ENCODE measurements at regions not wholly inside any gene's neighbourhood (a gene's known extent, or its start where the extent isn't known, plus 50 kb on each side); places are given as distances from the start of the nearest gene placed in this dataset.
"Not testable (repeated sequence)": the region's sequence is repeated elsewhere in the genome, so short reads cannot be mapped to it uniquely, and the experiment has no call there.

DNA sequence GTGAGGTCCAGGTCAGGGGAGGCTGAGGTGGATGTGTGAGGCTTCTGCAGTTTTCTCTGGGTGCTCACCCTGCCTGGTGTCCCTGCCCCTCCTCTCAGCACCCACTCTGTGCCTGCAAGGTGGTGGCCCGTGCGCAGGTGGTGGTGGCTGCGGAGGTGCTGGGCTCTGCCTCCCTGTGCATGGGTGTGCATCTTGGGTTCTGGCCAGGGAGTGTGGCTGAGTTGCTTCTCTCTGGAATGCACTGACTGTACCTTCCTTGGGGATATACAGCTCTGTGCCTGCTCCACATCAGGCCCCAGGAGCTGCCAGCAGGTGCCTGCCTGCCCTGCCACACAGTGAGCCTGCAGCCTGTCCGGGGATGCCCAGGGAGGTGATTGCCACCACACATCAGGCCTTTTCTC lies 360.4 kb downstream of the TMEM121 start:
- H4K12ac ChIP-seq (ENCODE audit: low read depth, low read length); H2BK120ac ChIP-seq (ENCODE audit: insufficient read depth, low read length, poor library complexity); H3K36me3 ChIP-seq (ENCODE audit: control insufficient read depth in 1 of 2, insufficient read depth in 2 of 2, low read length in 2 of 2); DNase-seq; H3K14ac ChIP-seq (ENCODE audit: low read length); H2BK5ac ChIP-seq (ENCODE audit: low read depth, low read length, poor library complexity); H3K4me1 ChIP-seq (ENCODE audit: control insufficient read depth in 1 of 2, insufficient read depth in 2 of 2, low read length in 2 of 2); H2AK5ac ChIP-seq (ENCODE audit: low read length); H4K8ac ChIP-seq (ENCODE audit: low read depth, low read length); H4K91ac ChIP-seq (ENCODE audit: low read depth, low read length); H3K4me2 ChIP-seq (ENCODE audit: low read length); H3K4ac ChIP-seq (ENCODE audit: low read depth, low read length); H3K79me2 ChIP-seq (ENCODE audit: control insufficient read depth, insufficient read depth, low read length, poor library complexity); H3K4me3 ChIP-seq (ENCODE audit: low read depth, low read length); H3K27ac ChIP-seq (ENCODE audit: low read depth, low read length); H3K79me1 ChIP-seq (ENCODE audit: low read length); H3K9ac ChIP-seq (ENCODE audit: low read length); H3K23ac ChIP-seq (ENCODE audit: low read length); H3K27me3 ChIP-seq (ENCODE audit: insufficient read depth, low read length); H2BK12ac ChIP-seq (ENCODE audit: low read length); H3K18ac ChIP-seq (ENCODE audit: low read length); H2AFZ ChIP-seq (ENCODE audit: insufficient read depth, low read length, poor library complexity): not testable (repeated sequence)
- peaks cover 82% of the 10 kb centered on the region for H3K9me3 ChIP-seq (ENCODE audit: insufficient read depth, low read depth, low read length)
- WGBS (ENCODE audit: extremely low coverage, insufficient coverage, insufficient read length), result no CpG with 5 or more reads among the region's 4 CpGs

DNA sequence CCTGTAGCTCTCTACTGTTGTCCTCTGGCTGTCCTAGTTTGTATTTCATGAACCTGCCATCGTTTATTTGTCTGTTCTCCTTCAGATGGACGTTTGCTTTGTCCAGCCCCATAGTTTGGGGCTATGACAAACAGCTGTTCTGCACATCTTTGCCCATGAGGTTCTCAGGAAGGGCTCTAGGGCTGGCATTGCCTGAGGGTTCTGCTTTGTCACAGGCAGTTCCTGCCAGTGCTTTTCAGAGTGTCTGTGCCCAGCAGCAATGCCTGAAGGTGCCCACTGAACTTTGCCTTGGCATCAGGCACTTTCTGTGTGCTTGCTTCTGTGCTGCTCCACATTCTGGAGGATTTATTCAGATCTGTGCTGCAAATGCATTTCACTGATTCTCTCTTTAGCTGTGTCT lies 361.3 kb downstream of the TMEM121 start:
- H3K4me1 ChIP-seq (ENCODE audit: control insufficient read depth in 1 of 2, insufficient read depth in 2 of 2, low read length in 2 of 2), result no peaks in the 10 kb centered on the region
- WGBS (ENCODE audit: extremely low coverage, insufficient coverage, insufficient read length), result no CpG with 5 or more reads among the region's 2 CpGs
- H3K9me3 ChIP-seq (ENCODE audit: insufficient read depth, low read depth, low read length), result peaks cover 84% of the 10 kb centered on the region
- no peaks in the 10 kb centered on the region for H3K27me3 ChIP-seq (ENCODE audit: insufficient read depth, low read length)
- no peak overlapping the region for H3K4ac ChIP-seq (ENCODE audit: low read depth, low read length)
- H3K9ac ChIP-seq (ENCODE audit: low read length), result no peak overlapping the region
- H3K79me2 ChIP-seq (ENCODE audit: control insufficient read depth, insufficient read depth, low read length, poor library complexity), result no peaks in the 10 kb centered on the region
- no peak overlapping the region for H4K8ac ChIP-seq (ENCODE audit: low read depth, low read length)
- H2BK5ac ChIP-seq (ENCODE audit: low read depth, low read length, poor library complexity), result no peak overlapping the region
- H3K4me2 ChIP-seq (ENCODE audit: low read length), result no peak overlapping the region
- H3K27ac ChIP-seq (ENCODE audit: low read depth, low read length), result no peak overlapping the region
- H2BK120ac ChIP-seq (ENCODE audit: insufficient read depth, low read length, poor library complexity), result no peak overlapping the region
- H2AFZ ChIP-seq (ENCODE audit: insufficient read depth, low read length, poor library complexity), result no peak overlapping the region
- no peak for DNase-seq
- H3K79me1 ChIP-seq (ENCODE audit: low read length), result no peaks in the 10 kb centered on the region
- no peak overlapping the region for H2BK12ac ChIP-seq (ENCODE audit: low read length)
- H4K12ac ChIP-seq (ENCODE audit: low read depth, low read length), result no peak overlapping the region
- H3K4me3 ChIP-seq (ENCODE audit: low read depth, low read length), result no peak overlapping the region
- H2AK5ac ChIP-seq (ENCODE audit: low read length), result no peak overlapping the region
- no peaks in the 10 kb centered on the region for H3K36me3 ChIP-seq (ENCODE audit: control insufficient read depth in 1 of 2, insufficient read depth in 2 of 2, low read length in 2 of 2)
- no peak overlapping the region for H4K91ac ChIP-seq (ENCODE audit: low read depth, low read length)
- H3K14ac ChIP-seq (ENCODE audit: low read length), result no peak overlapping the region
- no peak overlapping the region for H3K23ac ChIP-seq (ENCODE audit: low read length)
- no peak overlapping the region for H3K18ac ChIP-seq (ENCODE audit: low read length)

DNA sequence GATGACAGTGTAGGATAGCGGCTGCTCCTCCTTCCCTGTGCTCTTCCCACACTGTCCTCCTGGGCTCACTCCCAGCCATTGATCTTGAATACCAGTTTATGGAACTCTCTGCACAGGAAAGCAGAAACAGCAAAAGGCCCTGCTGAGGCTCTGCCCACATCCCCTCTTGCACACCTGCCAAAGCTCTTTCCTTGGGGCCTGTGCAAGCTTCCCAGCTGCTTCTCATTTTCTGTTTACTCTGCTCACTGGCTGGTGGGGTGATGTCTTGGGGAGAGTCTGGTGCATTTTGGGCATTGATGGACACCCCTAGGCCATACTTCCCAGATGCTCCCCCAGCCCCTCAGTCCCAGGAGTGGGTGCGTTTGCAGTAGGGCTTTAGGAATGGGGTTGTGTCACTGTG lies 361.8 kb downstream of the TMEM121 start:
- no peak overlapping the region for H2AK5ac ChIP-seq (ENCODE audit: low read length)
- no CpG with 5 or more reads among the region's 2 CpGs for WGBS (ENCODE audit: extremely low coverage, insufficient coverage, insufficient read length)
- no peak overlapping the region for H4K12ac ChIP-seq (ENCODE audit: low read depth, low read length)
- no peak overlapping the region for H3K9ac ChIP-seq (ENCODE audit: low read length)
- no peak for DNase-seq
- H3K4me3 ChIP-seq (ENCODE audit: low read depth, low read length), result no peak overlapping the region
- no peaks in the 10 kb centered on the region for H3K79me2 ChIP-seq (ENCODE audit: control insufficient read depth, insufficient read depth, low read length, poor library complexity)
- no peak overlapping the region for H2AFZ ChIP-seq (ENCODE audit: insufficient read depth, low read length, poor library complexity)
- H4K91ac ChIP-seq (ENCODE audit: low read depth, low read length), result no peak overlapping the region
- H3K79me1 ChIP-seq (ENCODE audit: low read length), result no peaks in the 10 kb centered on the region
- no peaks in the 10 kb centered on the region for H3K36me3 ChIP-seq (ENCODE audit: control insufficient read depth in 1 of 2, insufficient read depth in 2 of 2, low read length in 2 of 2)
- H3K27ac ChIP-seq (ENCODE audit: low read depth, low read length), result no peak overlapping the region
- H3K14ac ChIP-seq (ENCODE audit: low read length), result no peak overlapping the region
- no peak overlapping the region for H3K23ac ChIP-seq (ENCODE audit: low read length)
- no peak overlapping the region for H3K18ac ChIP-seq (ENCODE audit: low read length)
- no peak overlapping the region for H2BK5ac ChIP-seq (ENCODE audit: low read depth, low read length, poor library complexity)
- H3K4ac ChIP-seq (ENCODE audit: low read depth, low read length), result no peak overlapping the region
- no peak overlapping the region for H2BK12ac ChIP-seq (ENCODE audit: low read length)
- no peak overlapping the region for H2BK120ac ChIP-seq (ENCODE audit: insufficient read depth, low read length, poor library complexity)
- H3K4me1 ChIP-seq (ENCODE audit: control insufficient read depth in 1 of 2, insufficient read depth in 2 of 2, low read length in 2 of 2), result no peaks in the 10 kb centered on the region
- H3K9me3 ChIP-seq (ENCODE audit: insufficient read depth, low read depth, low read length), result peaks cover 84% of the 10 kb centered on the region
- H3K4me2 ChIP-seq (ENCODE audit: low read length), result no peak overlapping the region
- H4K8ac ChIP-seq (ENCODE audit: low read depth, low read length), result no peak overlapping the region
- H3K27me3 ChIP-seq (ENCODE audit: insufficient read depth, low read length), result no peaks in the 10 kb centered on the region

DNA sequence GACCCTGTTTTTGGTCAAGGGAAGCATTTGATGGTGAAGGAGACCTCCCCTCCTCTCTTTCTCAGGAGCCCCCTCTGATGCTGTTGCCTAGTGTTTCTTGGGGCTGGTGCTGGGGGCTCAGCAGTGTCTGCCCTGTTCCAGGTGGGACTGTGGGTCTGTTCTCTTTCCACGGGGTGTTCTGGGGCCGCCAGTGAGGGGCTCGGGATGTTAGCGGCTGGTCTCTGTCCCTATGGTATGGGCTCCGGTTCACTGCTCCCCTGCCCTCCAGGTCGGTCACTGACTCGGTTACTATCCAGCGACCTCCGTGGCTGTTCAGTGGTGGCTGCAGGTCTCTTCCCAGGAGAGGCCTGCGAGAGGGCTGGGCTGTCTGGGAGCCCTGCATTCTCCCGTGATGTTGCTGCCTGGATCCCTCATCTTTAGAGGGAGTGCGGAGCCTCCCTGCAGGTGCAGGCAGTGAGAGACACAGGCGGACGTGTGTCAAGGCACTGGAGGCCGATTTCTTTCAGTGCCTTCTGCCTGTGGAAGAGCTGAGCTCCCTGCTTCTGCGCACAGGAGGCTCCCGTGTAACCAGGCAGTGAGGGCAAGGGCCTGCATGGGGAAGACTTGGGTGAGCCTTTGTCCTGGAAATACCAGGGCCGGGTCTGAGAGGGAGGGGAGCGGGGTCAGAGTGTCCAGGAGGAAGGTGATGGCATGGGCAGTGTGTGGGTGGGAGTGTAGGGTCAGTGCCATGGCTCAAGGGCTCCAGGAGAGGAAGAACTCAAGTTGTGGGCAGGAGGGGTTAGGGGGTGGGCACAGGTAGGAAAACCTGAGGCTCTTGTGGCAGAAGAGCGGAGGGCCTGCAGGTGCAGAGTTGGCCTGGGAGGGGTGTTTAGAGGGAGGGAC lies 362.6 kb downstream of the TMEM121 start:
- Histone ChIP-seq H4K91ac (ENCODE audit: low read depth, low read length) (no peak overlapping the region), H2AFZ (ENCODE audit: insufficient read depth, low read length, poor library complexity) (no peak overlapping the region), H3K4ac (ENCODE audit: low read depth, low read length) (no peak overlapping the region), H3K14ac (ENCODE audit: low read length) (no peak overlapping the region), H3K9me3 (ENCODE audit: insufficient read depth, low read depth, low read length) (peaks cover 81% of the 10 kb centered on the region), H3K4me2 (ENCODE audit: low read length) (no peak overlapping the region), H3K23ac (ENCODE audit: low read length) (no peak overlapping the region), H3K9ac (ENCODE audit: low read length) (no peak overlapping the region), H3K4me1 (ENCODE audit: control insufficient read depth in 1 of 2, insufficient read depth in 2 of 2, low read length in 2 of 2) (no peaks in the 10 kb centered on the region), H3K18ac (ENCODE audit: low read length) (no peak overlapping the region), H3K79me1 (ENCODE audit: low read length) (no peaks in the 10 kb centered on the region), H2BK120ac (ENCODE audit: insufficient read depth, low read length, poor library complexity) (no peak overlapping the region), H2AK5ac (ENCODE audit: low read length) (no peak overlapping the region), H3K36me3 (ENCODE audit: control insufficient read depth in 1 of 2, insufficient read depth in 2 of 2, low read length in 2 of 2) (no peaks in the 10 kb centered on the region), H4K8ac (ENCODE audit: low read depth, low read length) (no peak overlapping the region), H3K27me3 (ENCODE audit: insufficient read depth, low read length) (no peaks in the 10 kb centered on the region), H3K4me3 (ENCODE audit: low read depth, low read length) (no peak overlapping the region), H3K27ac (ENCODE audit: low read depth, low read length) (no peak overlapping the region), H2BK5ac (ENCODE audit: low read depth, low read length, poor library complexity) (no peak overlapping the region), H2BK12ac (ENCODE audit: low read length) (no peak overlapping the region), H3K79me2 (ENCODE audit: control insufficient read depth, insufficient read depth, low read length, poor library complexity) (no peaks in the 10 kb centered on the region), H4K12ac (ENCODE audit: low read depth, low read length) (no peak overlapping the region)
- no CpG with 5 or more reads among the region's 20 CpGs for WGBS (ENCODE audit: extremely low coverage, insufficient coverage, insufficient read length)
- DNase-seq, result no peak
